ENCODE measurements at regions not wholly inside any gene's neighbourhood (a gene's known extent, or its start where the extent isn't known, plus 50 kb on each side); places are given as distances from the start of the nearest gene placed in this dataset.

- TF ChIP-seq CTCF (IDR thresholded peaks at IDR 0.05; ENCODE audit: low read depth, low read length) (no peak), POLR2A (IDR thresholded peaks at IDR 0.05; ENCODE audit: extremely low read depth, insufficient read length) (no peak), MAX (IDR thresholded peaks at IDR 0.05; ENCODE audit: low read depth, low read length) (no peak)
Measured at GRCh38 chr18:39319141-39319540, 1753.5 kb upstream of the CELF4 start.
